K562 (cell line): ENCODE measurements at regions not wholly inside any gene's neighbourhood (a gene's known extent, or its start where the extent isn't known, plus 50 kb on each side); places are given as distances from the start of the nearest gene placed in this dataset.

Source experiments
- ARID4B ChIP-seq: sonication (generic); formaldehyde crosslinking; IDR thresholded peaks from 2 replicates; pipeline ENCODE4 v1.8.0; 2022; ENCODE audit warnings: mild to moderate bottlenecking, missing genetic modification reagents
- BRCA1 ChIP-seq, 2 experiments: fragments of 450-650 bp in 1 of 2; sonication (generic) in 1 of 2; formaldehyde crosslinking in 1 of 2; IDR thresholded peaks; 2 replicates each; pipeline versions ENCODE4 v1.5.0 to v1.6.1; 2017 to 2020; ENCODE audit warnings: mild to moderate bottlenecking in 1 of 2, missing genetic modification reagents in 1 of 2
- CEBPB ChIP-seq: fragments of 450-650 bp; IDR thresholded peaks from 2 replicates; pipeline ENCODE4 v1.6.1; 2016; ENCODE audit warnings: missing genetic modification characterization, missing compliant biosample characterization
- CREBBP ChIP-seq: IDR thresholded peaks from one replicate; pipeline ENCODE4 v1.6.1; 2012; ENCODE audit warnings: low read depth, mild to moderate bottlenecking, control low read depth, inconsistent platforms, low read length
- CTCF ChIP-seq, 3 experiments: IDR thresholded peaks in 2 of 3; conservative IDR thresholded peaks in 1 of 3; 2 replicates each; pipeline ENCODE4 v1.5.1; 2011 to 2012; ENCODE audit warnings: low read length in 3 of 3, mild to moderate bottlenecking in 3 of 3, control low read depth in 2 of 3, improper control_type of control experiment in 1 of 3, inconsistent platforms in 1 of 3, low read depth in 1 of 3, mixed read lengths in 1 of 3, moderate library complexity in 1 of 3; ENCODE audit not compliant: insufficient read depth in 2 of 3
- EZH2 ChIP-seq: IDR thresholded peaks from 2 replicates; pipeline ENCODE4 v1.6.1; 2012; ENCODE audit warnings: low read depth, mild to moderate bottlenecking, inconsistent platforms, low read length, borderline replicate concordance
- LCOR ChIP-seq: sonication (generic); formaldehyde crosslinking; IDR thresholded peaks from 2 replicates; pipeline ENCODE4 v1.8.0; 2022; ENCODE audit warnings: mild to moderate bottlenecking, missing genetic modification reagents
- THRB ChIP-seq: fragments of 450-650 bp; formaldehyde crosslinking; conservative IDR thresholded peaks from 2 replicates; pipeline ENCODE4 v1.4.0; 2022; ENCODE audit warnings: mild to moderate bottlenecking, missing genetic modification characterization
- TRIM24 ChIP-seq, 2 experiments: fragments of 450-650 bp; IDR thresholded peaks; 2 replicates each; pipeline ENCODE4 v1.6.1; 2016
- ZNF121 ChIP-seq: sonication (generic); formaldehyde crosslinking; conservative IDR thresholded peaks from 2 replicates; pipeline ENCODE4 v1.8.0; 2022; ENCODE audit warnings: missing genetic modification reagents
- ZNF175 ChIP-seq: fragments of 200-800 bp; sonication (Bioruptor generic); IDR thresholded peaks from 2 replicates; pipeline ENCODE4 v1.6.1; 2016; ENCODE audit warnings: low read depth, mild to moderate bottlenecking, missing genetic modification characterization, missing compliant biosample characterization

GRCh38 chr3:65182085-65182484 lies 494.3 kb upstream of the ADAMTS9 start:
- no peak for TF ChIP-seq LCOR (CRISPR knock-in tag)
- no peak for TF ChIP-seq EZH2
- TF ChIP-seq CREBBP, result no peak
- no peak for TF ChIP-seq TRIM24 (IDR thresholded peaks at IDR 0.05)
- TF ChIP-seq THRB (CRISPR knock-in tag), result no peak
- no peak for TF ChIP-seq ARID4B (CRISPR knock-in tag)
- TF ChIP-seq ZNF175 (CRISPR knock-in tag), result no peak
- no peak for TF ChIP-seq BRCA1 (IDR thresholded peaks at IDR 0.05)
- TF ChIP-seq BRCA1 (CRISPR knock-in tag; IDR thresholded peaks at IDR 0.05), result no peak
- no peak for TF ChIP-seq CTCF (IDR thresholded peaks at IDR 0.05 in 2 of 3, conservative IDR thresholded peaks at IDR 0.05 in 1 of 3; ENCODE audit: insufficient read depth in 2 of 3, low read depth in 1 of 3, low read length in 3 of 3)
- TF ChIP-seq ZNF121 (CRISPR knock-in tag), result no peak
- no peak for TF ChIP-seq CEBPB (tag)
